H1 (cell line): ENCODE measurements at regions not wholly inside any gene's neighbourhood (a gene's known extent, or its start where the extent isn't known, plus 50 kb on each side); places are given as distances from the start of the nearest gene placed in this dataset.

Source experiments
- CTCF ChIA-PET: fragments of 300-600 bp; sonication (Branson Sonifier 250); formaldehyde crosslinking; loops from one replicate; lab custom pipeline; 2021; ENCODE audit not compliant: partially characterized antibody; lab: Charles Lee
- POLR2A ChIA-PET: fragments of 300-600 bp; sonication (Branson Sonifier 250); formaldehyde crosslinking; loops from one replicate; lab custom pipeline; 2021; ENCODE audit warnings: inconsistent platforms; ENCODE audit not compliant: partially characterized antibody; lab: Charles Lee
- DNase-seq, 2 experiments: peaks; one replicate each; pipeline versions ENCODE4 v3.0.0 to v3.0.0-alpha.2; 2010 to 2022; ENCODE audit warnings: low spot score in 2 of 2, low read depth in 1 of 2, mixed read lengths in 1 of 2
- FAIRE-seq: peaks from 2 replicates; lab custom pipeline; 2011; peaks lifted over from hg19 to GRCh38; lab: Jason Lieb, UNC
- H2AFZ ChIP-seq: 2 replicates; pipeline ENCODE4 v1.8.1; 2012; ENCODE audit warnings: low read length, inconsistent platforms
- H2AK5ac ChIP-seq: 2 replicates; pipeline ENCODE4 v1.6.1; 2013; ENCODE audit warnings: low read depth, low read length
- H2BK120ac ChIP-seq: replicated peaks from 2 replicates; pipeline ENCODE3; 2013; ENCODE audit warnings: low read depth, low read length, inconsistent platforms
- H2BK12ac ChIP-seq: 2 replicates; pipeline ENCODE4 v1.6.1; 2013; ENCODE audit warnings: low read depth, low read length
- H2BK15ac ChIP-seq: 2 replicates; pipeline ENCODE4 v1.6.1; 2013; ENCODE audit warnings: low read length
- H2BK20ac ChIP-seq: 2 replicates; pipeline ENCODE4 v1.6.1; 2013; ENCODE audit warnings: low read length
- H2BK5ac ChIP-seq: 2 replicates; pipeline ENCODE4 v1.6.1; 2013; ENCODE audit warnings: low read depth, low read length
- H3K14ac ChIP-seq: 2 replicates; pipeline ENCODE4 v1.6.1; 2013; ENCODE audit warnings: inconsistent platforms; ENCODE audit not compliant: insufficient read length
- H3K18ac ChIP-seq: 2 replicates; pipeline ENCODE4 v1.6.1; 2013; ENCODE audit warnings: low read length; ENCODE audit errors: extremely low read depth
- H3K23ac ChIP-seq: 2 replicates; pipeline ENCODE4 v1.6.1; 2013; ENCODE audit warnings: inconsistent platforms; ENCODE audit not compliant: insufficient read length
- H3K23me2 ChIP-seq: 2 replicates; pipeline ENCODE4 v1.6.1; 2013; ENCODE audit warnings: low read depth, low read length
- H3K27ac ChIP-seq: 2 replicates; pipeline ENCODE4 v1.6.1; 2011; ENCODE audit warnings: low read depth, low read length, inconsistent platforms
- H3K27me3 ChIP-seq, 4 experiments: replicated peaks in 1 of 4; 1 replicate in 1 of 4; 2 replicates in 3 of 4; pipeline versions ENCODE4 v1.6.1 to v1.8.1; 2011 to 2013; ENCODE audit warnings: low read length in 3 of 4, mild to moderate bottlenecking in 3 of 4, inconsistent platforms in 2 of 4, mixed read lengths in 2 of 4, moderate library complexity in 1 of 4; ENCODE audit not compliant: control insufficient read depth in 3 of 4, insufficient read depth in 3 of 4; ENCODE audit errors: extremely low read depth in 1 of 4
- H3K36me3 ChIP-seq, 4 experiments: 2 replicates each; pipeline versions ENCODE4 v1.6.1 to v1.8.1; 2011 to 2013; ENCODE audit warnings: mild to moderate bottlenecking in 4 of 4, low read length in 3 of 4, moderate library complexity in 2 of 4, control low read depth in 1 of 4, inconsistent platforms in 1 of 4; ENCODE audit not compliant: insufficient read depth in 4 of 4, control insufficient read depth in 2 of 4
- H3K4ac ChIP-seq: replicated peaks from 2 replicates; pipeline ENCODE3; 2013; ENCODE audit warnings: low read length, low read depth, mixed read lengths, inconsistent platforms; ENCODE audit not compliant: insufficient read length
- H3K4me1 ChIP-seq, 4 experiments: replicated peaks in 1 of 4; 1 replicate in 1 of 4; 2 replicates in 3 of 4; pipeline versions ENCODE4 v1.6.1 to v1.8.1; 2011 to 2013; ENCODE audit warnings: low read length in 3 of 4, inconsistent platforms in 2 of 4, mixed read lengths in 1 of 4; ENCODE audit not compliant: insufficient read depth in 4 of 4, control insufficient read depth in 3 of 4
- H3K4me2 ChIP-seq, 2 experiments: 2 replicates each; pipeline versions ENCODE4 v1.6.1 to v1.8.1; 2011 to 2013; ENCODE audit warnings: low read depth in 2 of 2, low read length in 2 of 2, control low read depth in 1 of 2, inconsistent platforms in 1 of 2, mild to moderate bottlenecking in 1 of 2; ENCODE audit not compliant: insufficient read depth in 1 of 2
- H3K4me3 ChIP-seq, 4 experiments: fragments of 200-600, 300-600 bp in 1 of 4; sonication (generic), shearing (Covaris generic), sonication (Bioruptor Twin) in 1 of 4; 2 replicates each; pipeline versions ENCODE4 v1.5.1 to v1.8.1; 2011 to 2016; ENCODE audit warnings: low read length in 4 of 4, low read depth in 3 of 4, control low read depth in 2 of 4, inconsistent platforms in 2 of 4, mild to moderate bottlenecking in 2 of 4, mixed read lengths in 1 of 4, moderate library complexity in 1 of 4; ENCODE audit not compliant: insufficient read depth in 2 of 4; ENCODE audit errors: extremely low read depth in 1 of 4
- H3K56ac ChIP-seq: replicated peaks from 2 replicates; pipeline ENCODE3; 2013; ENCODE audit warnings: low read depth, mild to moderate bottlenecking, mixed read lengths, low read length, inconsistent platforms; ENCODE audit not compliant: insufficient read length
- H3K79me1 ChIP-seq: 2 replicates; pipeline ENCODE4 v1.6.1; 2013; ENCODE audit warnings: low read depth, low read length, control low read depth
- H3K79me2 ChIP-seq, 2 experiments: 2 replicates each; pipeline versions ENCODE4 v1.6.1 to v1.8.1; 2012 to 2013; ENCODE audit warnings: low read length in 2 of 2, mild to moderate bottlenecking in 2 of 2, inconsistent platforms in 1 of 2; ENCODE audit not compliant: insufficient read depth in 2 of 2, control insufficient read depth in 1 of 2
- H3K9ac ChIP-seq, 4 experiments: replicated peaks in 1 of 4; 1 replicate in 1 of 4; 2 replicates in 3 of 4; pipeline versions ENCODE4 v1.6.1 to v1.8.1; 2011 to 2013; ENCODE audit warnings: low read depth in 3 of 4, low read length in 3 of 4, control low read depth in 2 of 4, mild to moderate bottlenecking in 2 of 4, moderate library complexity in 2 of 4, inconsistent platforms in 1 of 4; ENCODE audit errors: extremely low read depth in 1 of 4
- H3K9me3 ChIP-seq, 2 experiments: 2 replicates each; pipeline versions ENCODE4 v1.6.1 to v1.8.1; 2012 to 2013; ENCODE audit warnings: mild to moderate bottlenecking in 2 of 2, moderate library complexity in 2 of 2, control low read depth in 1 of 2, inconsistent platforms in 1 of 2, low read depth in 1 of 2, low read length in 1 of 2, mixed read lengths in 1 of 2; ENCODE audit not compliant: insufficient read depth in 2 of 2
- H4K20me1 ChIP-seq, 2 experiments: replicated peaks in 1 of 2; 2 replicates each; pipeline versions ENCODE3 to v1.8.1; 2011 to 2013; ENCODE audit warnings: inconsistent platforms in 2 of 2, low read length in 2 of 2, mild to moderate bottlenecking in 1 of 2; ENCODE audit not compliant: insufficient read depth in 2 of 2, control insufficient read depth in 1 of 2
- H4K5ac ChIP-seq: 2 replicates; pipeline ENCODE4 v1.6.1; 2013; ENCODE audit warnings: low read length, low read depth, mixed read lengths, inconsistent platforms; ENCODE audit not compliant: insufficient read length
- H4K8ac ChIP-seq: 2 replicates; pipeline ENCODE4 v1.8.0; 2013; ENCODE audit warnings: mild to moderate bottlenecking, moderate library complexity, low read length, inconsistent platforms; ENCODE audit not compliant: insufficient read depth; ENCODE audit errors: extremely low read depth
- H4K91ac ChIP-seq: replicated peaks from 2 replicates; pipeline ENCODE3; 2013; ENCODE audit warnings: low read length, mixed read lengths, inconsistent platforms; ENCODE audit not compliant: insufficient read length
- ATF3 ChIP-seq: IDR thresholded peaks from 2 replicates; pipeline ENCODE4 v1.6.1; 2011; ENCODE audit warnings: low read depth, mild to moderate bottlenecking, low read length; ENCODE audit not compliant: insufficient read depth
- CBX5 ChIP-seq: fragments of 300-800, 300-1000 bp; sonication (generic); IDR thresholded peaks from 2 replicates; pipeline ENCODE4 v1.7.1; 2016; ENCODE audit warnings: antibody characterized with exemption, low read length, low read depth
- CHD2 ChIP-seq: IDR thresholded peaks from 2 replicates; pipeline ENCODE4 v1.6.1; 2012; ENCODE audit warnings: low read length, improper control_type of control experiment
- EGR1 ChIP-seq: IDR thresholded peaks from 2 replicates; pipeline ENCODE4 v1.6.1; 2011; ENCODE audit warnings: low read depth, low read length, borderline replicate concordance
- EP300 ChIP-seq, 2 experiments: IDR thresholded peaks; 1 replicate in 1 of 2; 2 replicates in 1 of 2; pipeline ENCODE4 v1.6.1; 2011 to 2012; ENCODE audit warnings: low read depth in 2 of 2, low read length in 2 of 2, mild to moderate bottlenecking in 2 of 2, borderline replicate concordance in 1 of 2, inconsistent platforms in 1 of 2, moderate library complexity in 1 of 2
- EZH2 ChIP-seq: fragments of 200-600 bp; sonication (generic); IDR thresholded peaks from 2 replicates; pipeline ENCODE4 v1.7.1; 2012; ENCODE audit warnings: low read depth, mild to moderate bottlenecking, moderate library complexity, low read length, inconsistent platforms; ENCODE audit not compliant: severe bottlenecking
- GTF2F1 ChIP-seq: IDR thresholded peaks from 2 replicates; pipeline ENCODE4 v1.6.1; 2012; ENCODE audit warnings: low read depth, low read length, improper control_type of control experiment, borderline replicate concordance
- JUN ChIP-seq: IDR thresholded peaks from 2 replicates; pipeline ENCODE4 v1.6.1; 2011; ENCODE audit warnings: low read depth, mild to moderate bottlenecking, improper control_type of control experiment, low read length
- KDM5A ChIP-seq: fragments of 200-600 bp; IDR thresholded peaks from 2 replicates; pipeline ENCODE4 v1.7.1; 2012; ENCODE audit warnings: mild to moderate bottlenecking, low read length, inconsistent platforms, mixed read lengths
- MAFK ChIP-seq: IDR thresholded peaks from 2 replicates; pipeline ENCODE4 v1.6.1; 2012; ENCODE audit warnings: low read depth, mild to moderate bottlenecking, improper control_type of control experiment, low read length
- NANOG ChIP-seq: IDR thresholded peaks from 2 replicates; pipeline ENCODE4 v1.6.1; 2011; ENCODE audit warnings: low read length, low read depth, mild to moderate bottlenecking, inconsistent platforms; ENCODE audit not compliant: insufficient read depth, poor library complexity, severe bottlenecking
- NRF1 ChIP-seq: IDR thresholded peaks from 2 replicates; pipeline ENCODE4 v1.6.1; 2011; ENCODE audit warnings: mild to moderate bottlenecking, low read depth, low read length, improper control_type of control experiment
- POLR2AphosphoS5 ChIP-seq: IDR thresholded peaks from 2 replicates; pipeline ENCODE4 v1.6.1; 2011; ENCODE audit warnings: low read depth, low read length
- RAD21 ChIP-seq, 2 experiments: IDR thresholded peaks in 1 of 2; conservative IDR thresholded peaks in 1 of 2; 2 replicates each; pipeline ENCODE4 v1.6.1; 2011; ENCODE audit warnings: low read depth in 2 of 2, low read length in 2 of 2, improper control_type of control experiment in 1 of 2, inconsistent platforms in 1 of 2, mild to moderate bottlenecking in 1 of 2, moderate library complexity in 1 of 2
- WGBS, 2 experiments: shearing (Covaris generic) in 1 of 2; methylation state at CpG; one replicate each; pipeline versions ENCODE4 v1.1.6 to v1.1.7; 2013 to 2015; ENCODE audit warnings: low lambda C conversion rate in 2 of 2, mixed read lengths in 2 of 2, inconsistent platforms in 1 of 2, low coverage in 1 of 2, missing lambda C conversion rate in 1 of 2; ENCODE audit not compliant: insufficient replicate concordance in 2 of 2, insufficient coverage in 1 of 2, insufficient read length in 1 of 2; ENCODE audit errors: extremely low coverage in 1 of 2, missing lambda C conversion rate in 1 of 2; 5-methylcytosine and 5-hydroxymethylcytosine counted together

- no peak overlapping the region for H2BK5ac ChIP-seq
- ChIA-PET CTCF (interaction anchor here (0.8 to 1.4 kb wide), 4 partner anchors 12 to 322 kb away, joined by 3 to 4 read pairs (median 3); no protein-coding TSS in a partner anchor), POLR2A (no interaction called here)
- no peaks in the 10 kb centered on the region for H3K36me3 ChIP-seq
- H3K4me1 ChIP-seq, result peaks cover 0 to 1% (median under 1%) of the 10 kb centered on the region in 4 experiments; a peak in 4 of 7 replicates
- DNase-seq (no peak), FAIRE-seq (no peak)
- no peak overlapping the region for H3K14ac ChIP-seq
- no peak overlapping the region for H2BK15ac ChIP-seq
- no peak overlapping the region for H3K4me3 ChIP-seq
- peaks cover 0 to 3% of the 10 kb centered on the region in 2 experiments; a peak in 1 of 4 replicates for H3K9me3 ChIP-seq
- no peaks in the 10 kb centered on the region for H3K23me2 ChIP-seq
- H3K23ac ChIP-seq, result no peak overlapping the region
- no peak overlapping the region for H3K27ac ChIP-seq
- H2AFZ ChIP-seq, result no peak overlapping the region
- H4K8ac ChIP-seq, result no peak overlapping the region; the same call in 1 of the 2 replicates
- H3K56ac ChIP-seq, result no peak overlapping the region
- H4K20me1 ChIP-seq, result no peaks in the 10 kb centered on the region
- H4K91ac ChIP-seq, result no peak overlapping the region
- no peak overlapping the region for H3K18ac ChIP-seq
- no peak overlapping the region for H3K9ac ChIP-seq
- 96% methylated on average over 11 of the region's 12 CpGs; no CpG with 5 or more reads in 1 of the 2 experiments for WGBS, 2 experiments
- no peaks in the 10 kb centered on the region for H3K79me1 ChIP-seq
- H3K4ac ChIP-seq, result no peak overlapping the region
- no peaks in the 10 kb centered on the region for H3K27me3 ChIP-seq
- no peak overlapping the region for H3K4me2 ChIP-seq
- no peak overlapping the region for H2BK12ac ChIP-seq
- no peak overlapping the region for H4K5ac ChIP-seq
- H2AK5ac ChIP-seq, result no peak overlapping the region
- no peaks in the 10 kb centered on the region for H3K79me2 ChIP-seq
- no peak overlapping the region for H2BK120ac ChIP-seq
- no peak overlapping the region for H2BK20ac ChIP-seq
- TF ChIP-seq JUN, result no peak
- no peak for TF ChIP-seq MAFK
- no peak for TF ChIP-seq NRF1
- TF ChIP-seq EZH2, result no peak
- TF ChIP-seq ATF3, result no peak
- TF ChIP-seq POLR2AphosphoS5, result no peak
- no peak for TF ChIP-seq CHD2
- no peak for TF ChIP-seq EP300 (IDR thresholded peaks at IDR 0.05; ENCODE audit: borderline replicate concordance in 1 of 2, low read depth in 2 of 2, low read length in 2 of 2)
- TF ChIP-seq CBX5, result no peak
- TF ChIP-seq RAD21 (IDR thresholded peaks at IDR 0.05 in 1 of 2, conservative IDR thresholded peaks at IDR 0.05 in 1 of 2; ENCODE audit: low read depth in 2 of 2, low read length in 2 of 2), result no peak
- no peak for TF ChIP-seq KDM5A
- TF ChIP-seq GTF2F1, result no peak
- TF ChIP-seq EGR1, result no peak
- TF ChIP-seq NANOG, result no peak
Observed at GRCh38 chr9:2406252-2406651, 215.3 kb upstream of the VLDLR start.
